RWPE2 (cell line): ENCODE measurements at regions not wholly inside any gene's neighbourhood (a gene's known extent, or its start where the extent isn't known, plus 50 kb on each side); places are given as distances from the start of the nearest gene placed in this dataset.

ENCODE experiments used
- ATAC-seq: fragments of 200-7000 bp; cut with Tn5 transposase; 3 replicates; pipeline ENCODE4 v1.9.1; 2021; ENCODE audit warnings: low read depth
- DNase-seq: peaks from one replicate; pipeline ENCODE4 v3.0.0-alpha.2; 2020; ENCODE audit warnings: low spot score
- H3K27ac ChIP-seq: fragments of 450-650 bp; 2 replicates; pipeline ENCODE4 v1.5.1; 2017; ENCODE audit warnings: mild to moderate bottlenecking; ENCODE audit not compliant: poor library complexity, severe bottlenecking
- H3K27me3 ChIP-seq: fragments of 250-450 bp; sonication (Bioruptor Pico); 2 replicates; pipeline ENCODE4 v1.5.1; 2021; ENCODE audit warnings: mild to moderate bottlenecking, moderate library complexity; ENCODE audit not compliant: insufficient read depth, poor library complexity, severe bottlenecking
- H3K36me3 ChIP-seq: fragments of 250-450 bp; sonication (Bioruptor Pico); 2 replicates; pipeline ENCODE4 v1.5.1; 2020; ENCODE audit warnings: low read depth, mild to moderate bottlenecking, moderate library complexity
- H3K4me1 ChIP-seq: fragments of 250-450 bp; sonication (Bioruptor Pico); 2 replicates; pipeline ENCODE4 v1.5.1; 2021; ENCODE audit warnings: mild to moderate bottlenecking, moderate library complexity; ENCODE audit not compliant: insufficient read depth, poor library complexity, severe bottlenecking
- H3K4me3 ChIP-seq: fragments of 250-450 bp; sonication (Bioruptor Pico); 2 replicates; pipeline ENCODE4 v1.5.1; 2021; ENCODE audit warnings: mild to moderate bottlenecking, moderate library complexity; ENCODE audit not compliant: severe bottlenecking
- H3K9me3 ChIP-seq: fragments of 250-450 bp; sonication (Bioruptor Pico); 2 replicates; pipeline ENCODE4 v1.5.1; 2021; ENCODE audit warnings: mild to moderate bottlenecking, moderate library complexity; ENCODE audit not compliant: severe bottlenecking
- TF ChIP-seq, protein P1 (sequence below): fragments of 450-650 bp; IDR thresholded peaks from one replicate; pipeline ENCODE4 v1.5.1; 2017; ENCODE audit warnings: mild to moderate bottlenecking, moderate library complexity; ENCODE audit not compliant: poor library complexity, severe bottlenecking

DNA sequence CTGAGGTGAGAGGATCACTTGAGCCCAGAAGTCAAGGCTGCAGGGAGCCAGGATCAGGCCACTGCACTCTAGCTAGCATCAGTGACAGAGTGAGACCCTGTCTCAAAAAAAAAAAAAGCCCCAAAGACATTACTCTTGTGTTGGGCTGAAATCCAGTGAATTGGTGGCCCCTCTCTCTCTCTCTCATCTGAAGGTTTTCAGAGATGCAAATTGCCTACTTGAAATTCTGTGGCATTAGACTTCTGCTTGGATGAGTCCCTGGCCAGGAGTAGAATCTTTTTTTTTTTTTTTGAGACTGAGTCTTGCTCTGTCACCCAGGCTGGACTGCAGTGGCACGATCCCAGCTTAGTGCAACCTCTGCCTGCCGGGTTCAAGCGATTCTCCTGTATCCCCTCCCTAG lies 112.0 kb upstream of the ATF7IP start:
- Histone ChIP-seq H3K9me3 (no peaks in the 10 kb centered on the region), H3K27me3 (no peaks in the 10 kb centered on the region), H3K4me3 (no peak overlapping the region), H3K36me3 (no peaks in the 10 kb centered on the region), H3K4me1 (peaks cover 21% of the 10 kb centered on the region), H3K27ac (no peak overlapping the region)
- no peak for ATAC-seq
- no peak for DNase-seq
- TF ChIP-seq, protein P1, sequence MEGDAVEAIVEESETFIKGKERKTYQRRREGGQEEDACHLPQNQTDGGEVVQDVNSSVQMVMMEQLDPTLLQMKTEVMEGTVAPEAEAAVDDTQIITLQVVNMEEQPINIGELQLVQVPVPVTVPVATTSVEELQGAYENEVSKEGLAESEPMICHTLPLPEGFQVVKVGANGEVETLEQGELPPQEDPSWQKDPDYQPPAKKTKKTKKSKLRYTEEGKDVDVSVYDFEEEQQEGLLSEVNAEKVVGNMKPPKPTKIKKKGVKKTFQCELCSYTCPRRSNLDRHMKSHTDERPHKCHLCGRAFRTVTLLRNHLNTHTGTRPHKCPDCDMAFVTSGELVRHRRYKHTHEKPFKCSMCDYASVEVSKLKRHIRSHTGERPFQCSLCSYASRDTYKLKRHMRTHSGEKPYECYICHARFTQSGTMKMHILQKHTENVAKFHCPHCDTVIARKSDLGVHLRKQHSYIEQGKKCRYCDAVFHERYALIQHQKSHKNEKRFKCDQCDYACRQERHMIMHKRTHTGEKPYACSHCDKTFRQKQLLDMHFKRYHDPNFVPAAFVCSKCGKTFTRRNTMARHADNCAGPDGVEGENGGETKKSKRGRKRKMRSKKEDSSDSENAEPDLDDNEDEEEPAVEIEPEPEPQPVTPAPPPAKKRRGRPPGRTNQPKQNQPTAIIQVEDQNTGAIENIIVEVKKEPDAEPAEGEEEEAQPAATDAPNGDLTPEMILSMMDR: no peak

DNA sequence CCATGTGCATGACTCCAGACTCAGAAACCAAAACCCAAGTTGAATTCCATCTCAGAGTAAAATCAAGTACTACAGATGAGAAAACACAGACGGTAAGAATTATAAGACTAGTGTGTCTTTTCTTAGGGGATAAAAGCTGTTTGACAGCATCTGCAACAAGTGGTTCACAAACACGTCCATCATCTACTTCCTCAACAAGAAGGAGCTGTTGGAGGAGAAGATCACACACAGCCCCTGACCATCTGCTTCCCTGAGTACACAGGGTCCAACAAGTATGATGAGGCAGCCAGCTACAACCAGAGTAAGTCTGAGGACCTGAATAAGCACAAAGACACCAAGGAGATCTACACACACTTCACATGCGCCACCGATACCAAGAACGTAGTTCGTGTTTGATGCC lies 110.7 kb upstream of the ATF7IP start:
- no peak overlapping the region for H3K4me3 ChIP-seq
- no peak overlapping the region for H3K27ac ChIP-seq
- peaks cover 21% of the 10 kb centered on the region for H3K4me1 ChIP-seq
- no peak for DNase-seq
- H3K9me3 ChIP-seq: no peaks in the 10 kb centered on the region
- TF ChIP-seq, protein P1: no peak
- no peak for ATAC-seq
- no peaks in the 10 kb centered on the region for H3K36me3 ChIP-seq
- no peaks in the 10 kb centered on the region for H3K27me3 ChIP-seq

DNA sequence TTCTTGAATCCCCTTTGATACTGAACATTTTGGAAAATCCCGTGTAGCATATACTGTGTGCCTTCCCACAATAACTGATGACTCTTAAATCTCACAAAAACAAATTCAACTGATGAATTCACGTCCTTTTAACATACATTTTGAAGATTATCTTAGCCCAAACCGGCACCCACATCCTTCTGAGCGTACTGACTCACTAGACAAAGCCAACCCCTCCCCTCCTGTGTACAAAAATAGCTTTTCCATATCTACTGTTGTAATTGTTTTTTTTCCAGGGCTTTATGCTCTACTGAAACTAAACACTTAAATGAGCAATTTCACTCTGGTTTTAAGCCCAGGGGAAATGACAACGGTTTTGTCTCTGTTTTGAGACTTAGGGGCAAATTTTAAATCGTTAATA lies 109.4 kb upstream of the ATF7IP start:
- no peak overlapping the region for H3K27ac ChIP-seq
- ATAC-seq: no peak
- H3K4me1 ChIP-seq: peaks cover 33% of the 10 kb centered on the region

DNA sequence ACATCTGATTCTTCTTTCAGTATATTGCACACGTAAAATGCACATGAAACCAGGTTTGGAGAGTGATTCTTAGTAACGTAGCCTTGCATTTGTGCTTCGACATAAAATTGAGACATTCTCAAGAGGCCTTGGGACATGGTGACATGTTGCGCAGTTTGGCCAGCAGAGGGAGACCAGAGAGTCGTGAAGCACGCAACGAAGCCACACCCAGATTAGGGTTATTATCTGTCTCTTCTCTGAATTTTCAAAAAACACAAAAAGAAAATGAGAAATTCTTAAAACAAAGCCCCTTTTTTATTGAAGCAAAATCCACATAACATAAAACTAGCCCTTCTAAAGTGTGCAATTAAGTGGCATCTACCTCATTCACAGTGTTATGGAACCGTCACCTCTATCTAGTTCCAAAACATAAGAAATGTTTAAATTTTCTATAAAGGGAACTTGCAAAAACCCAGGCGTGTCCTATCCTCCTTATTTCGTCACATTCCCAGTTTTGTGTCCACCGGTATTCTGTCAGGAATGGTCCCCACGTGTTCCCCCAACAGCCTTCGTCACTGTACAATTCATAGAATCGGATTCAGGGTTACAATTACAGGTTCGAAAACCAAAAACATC lies 108.8 kb upstream of the ATF7IP start:
- DNase-seq (no peak), ATAC-seq (no peak)
- no peak overlapping the region for H3K4me3 ChIP-seq
- TF ChIP-seq, protein P1: peak; percentile 70
- H3K4me1 ChIP-seq: peaks cover 33% of the 10 kb centered on the region
- no peaks in the 10 kb centered on the region for H3K9me3 ChIP-seq
- H3K36me3 ChIP-seq: no peaks in the 10 kb centered on the region
- peak overlapping the region; percentile 90 for H3K27ac ChIP-seq
- no peaks in the 10 kb centered on the region for H3K27me3 ChIP-seq

More for the DNA sequence above, 109.4 kb upstream of the ATF7IP start:
- TF ChIP-seq, protein P1: no peak
- Histone ChIP-seq H3K9me3 (no peaks in the 10 kb centered on the region), H3K36me3 (no peaks in the 10 kb centered on the region), H3K4me3 (no peak overlapping the region), H3K27me3 (no peaks in the 10 kb centered on the region)
- DNase-seq: no peak

DNA sequence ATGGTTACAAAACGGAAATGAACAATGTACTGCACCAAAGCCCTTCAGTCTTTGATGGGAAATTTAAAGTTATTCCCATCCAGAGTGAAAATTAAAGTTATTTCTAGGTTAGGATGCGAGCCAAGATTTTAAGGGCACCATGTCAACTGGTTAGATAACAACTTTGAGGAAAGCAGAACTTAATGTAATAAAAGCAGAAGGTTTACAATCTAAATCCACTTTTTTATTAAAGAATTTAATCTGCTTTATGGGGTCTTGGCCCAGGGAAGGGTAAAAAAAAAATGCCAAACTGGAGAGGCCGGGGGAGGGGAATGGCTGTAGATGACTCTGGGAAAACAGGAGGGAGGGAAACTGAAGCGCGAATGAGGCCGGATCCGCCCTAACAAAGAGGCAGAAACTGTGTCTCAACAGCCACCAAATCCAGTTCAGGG lies 108.2 kb upstream of the ATF7IP start:
- Histone ChIP-seq H3K27ac (peak overlapping the region; percentile 90), H3K27me3 (no peaks in the 10 kb centered on the region), H3K36me3 (no peaks in the 10 kb centered on the region), H3K9me3 (no peaks in the 10 kb centered on the region), H3K4me3 (no peak overlapping the region), H3K4me1 (peaks cover 33% of the 10 kb centered on the region)
- no peak; the same call in 2 of the 3 replicates for ATAC-seq
- no peak for DNase-seq
- TF ChIP-seq, protein P1: no peak
